HG03045 (cell line): ENCODE measurements at regions not wholly inside any gene's neighbourhood (a gene's known extent, or its start where the extent isn't known, plus 50 kb on each side); places are given as distances from the start of the nearest gene placed in this dataset.
"Not testable (repeated sequence)": the region's sequence is repeated elsewhere in the genome, so short reads cannot be mapped to it uniquely, and the experiment has no call there.

Experiments
- ATAC-seq: cut with Tn5 transposase; IDR thresholded peaks from one replicate; pipeline ENCODE4 v1.9.1; 2021; ENCODE audit warnings: mild to moderate bottlenecking, moderate library complexity; ENCODE audit not compliant: unreplicated experiment

DNA sequence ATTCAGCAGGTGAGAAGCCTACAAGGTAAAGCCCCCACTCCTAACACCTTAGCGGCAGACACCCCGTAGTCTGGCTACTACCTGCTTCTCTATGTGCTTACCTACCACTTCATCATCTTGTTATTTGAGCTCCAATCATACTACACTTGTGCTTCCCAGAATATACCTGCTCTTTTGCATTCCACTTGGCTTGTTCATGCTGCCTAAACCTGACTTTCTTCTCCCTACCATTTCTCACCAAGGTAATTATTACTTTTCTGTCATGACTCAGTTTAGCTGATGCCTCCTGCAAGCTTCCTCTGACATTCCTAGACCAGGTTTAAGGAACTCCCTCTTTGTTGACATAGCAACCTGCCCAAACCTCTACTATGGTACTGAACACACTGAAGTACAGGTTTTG, 495.6 kb upstream of the C1orf87 start:
- ATAC-seq, result no peak

DNA sequence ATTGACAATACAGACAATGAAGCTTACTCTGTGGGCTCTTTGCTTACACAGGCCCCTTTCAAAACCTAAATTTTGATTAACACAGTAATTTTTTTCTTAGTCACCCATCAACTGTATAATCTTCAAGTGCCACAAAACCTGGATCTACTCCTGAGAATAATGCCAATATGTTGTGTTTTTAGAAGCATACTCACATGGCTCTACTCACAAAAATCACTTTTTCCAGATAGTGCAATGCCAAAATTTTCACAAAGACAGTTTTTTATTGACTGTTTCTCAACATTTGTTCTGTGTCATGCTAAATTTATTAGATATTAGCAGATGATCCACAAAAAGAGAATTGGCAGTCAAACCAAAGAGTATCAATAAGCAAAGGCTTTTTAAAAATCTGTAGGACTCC, 493.7 kb upstream of the C1orf87 start:
- ATAC-seq, result no peak

DNA sequence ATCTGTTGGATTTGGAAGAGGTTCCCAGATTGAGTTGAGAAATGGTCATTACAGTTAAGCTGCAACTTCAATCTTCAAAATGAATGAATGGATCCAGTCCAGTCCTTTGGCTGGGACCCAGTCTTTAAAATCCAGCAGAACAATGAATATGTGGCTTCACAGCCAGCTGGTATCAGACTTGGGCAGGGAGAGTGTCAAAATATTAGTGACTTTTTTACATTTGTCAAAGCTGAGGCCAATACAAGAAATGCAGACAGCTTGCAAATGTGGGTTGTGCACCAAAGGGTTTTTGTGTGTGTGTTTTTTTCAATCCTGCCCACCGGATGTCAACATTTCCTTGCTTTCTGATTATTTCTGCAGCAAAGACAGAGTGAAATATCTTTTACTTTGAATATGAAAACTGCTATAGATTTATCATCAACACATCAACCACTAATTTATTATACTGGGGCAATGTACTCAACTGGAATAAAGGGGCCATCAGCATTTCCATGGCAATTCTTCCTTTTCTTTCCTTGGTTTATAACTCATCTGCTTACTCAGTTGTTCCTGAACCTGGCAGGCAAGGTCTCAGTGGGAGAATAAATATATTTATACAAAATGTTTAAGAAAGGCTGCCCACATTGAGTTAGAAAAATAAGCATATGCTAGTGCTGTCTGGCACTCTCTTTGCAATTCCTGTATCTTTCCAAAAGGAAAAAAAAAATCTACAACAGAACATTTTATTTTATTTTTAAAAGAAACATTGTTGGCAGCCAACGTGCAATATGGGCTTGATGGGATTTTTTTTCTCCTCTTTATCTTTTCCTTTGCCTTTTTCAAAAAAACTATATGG, 491.6 kb upstream of the C1orf87 start:
- ATAC-seq, result no peak

DNA sequence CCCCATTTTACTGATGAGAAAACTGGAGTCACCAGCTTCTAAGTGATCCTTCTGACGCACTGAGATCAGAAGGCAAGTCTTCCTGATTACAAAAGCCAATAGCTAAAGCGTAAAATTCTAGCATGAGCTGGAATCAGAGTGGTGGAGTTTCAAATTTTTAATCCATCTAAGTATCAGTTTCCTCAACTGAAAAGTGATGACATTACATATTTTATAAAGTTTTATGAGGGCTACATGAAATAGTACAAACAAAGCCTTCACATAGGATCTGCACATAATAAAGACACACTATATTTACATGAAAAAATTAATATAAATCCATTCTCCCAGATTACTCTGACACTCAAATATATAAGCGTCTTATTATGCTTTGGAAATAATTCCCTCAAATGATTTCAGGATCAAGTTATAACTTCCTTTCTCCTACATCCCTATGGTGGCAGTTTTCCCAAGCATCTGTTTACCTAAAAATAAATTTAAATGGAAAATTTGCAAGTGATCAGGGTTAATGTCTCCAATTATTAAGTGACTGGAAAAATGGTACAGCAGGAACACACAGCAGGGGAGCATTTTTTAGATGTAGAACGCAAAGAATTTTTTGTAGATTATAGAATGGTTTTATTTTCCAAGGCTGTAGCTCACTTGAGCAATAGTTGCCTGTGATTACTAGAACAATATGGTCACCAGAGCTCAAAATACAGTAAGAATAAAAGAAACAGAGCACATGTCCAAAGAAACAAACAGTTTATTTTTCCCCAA, 490.4 kb upstream of the C1orf87 start:
- ATAC-seq, result no peak

DNA sequence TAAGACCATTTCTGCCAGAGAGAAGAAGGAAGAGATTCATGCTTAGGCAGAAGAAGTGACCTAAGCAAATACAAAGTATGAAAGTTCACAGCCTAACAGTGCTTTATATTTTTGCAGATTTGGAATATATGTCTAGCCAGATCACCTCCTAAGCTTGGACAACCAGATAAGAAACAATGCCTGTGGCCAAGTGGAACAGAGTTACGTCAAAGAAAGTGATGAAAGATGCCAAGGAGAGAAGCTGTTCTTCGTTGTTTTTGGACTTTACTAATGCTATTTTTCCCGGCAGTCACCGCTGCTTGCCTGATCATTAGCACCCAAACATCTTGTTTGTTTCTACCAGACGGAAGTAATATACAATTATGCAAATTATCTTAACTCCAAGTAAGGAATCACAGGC, 489.2 kb upstream of the C1orf87 start:
- ATAC-seq, result no peak

DNA sequence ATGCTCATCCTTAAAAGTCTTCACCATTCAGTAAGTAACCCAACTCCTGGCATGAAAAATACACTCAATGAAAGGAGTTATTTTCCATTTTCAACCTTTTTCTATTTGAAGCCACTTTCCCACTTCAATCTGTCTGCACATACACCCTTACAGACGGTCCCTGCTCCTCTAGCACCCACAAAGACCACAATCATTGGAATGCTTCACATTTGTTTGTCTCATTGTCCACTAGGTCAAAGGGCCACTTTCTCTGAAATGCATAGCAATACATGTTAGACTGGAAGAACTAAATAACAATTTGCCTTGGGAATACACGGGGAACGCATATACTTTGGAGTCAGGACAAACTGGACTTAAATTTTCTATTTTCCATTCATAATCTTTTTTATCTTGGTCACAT, 487.1 kb upstream of the C1orf87 start:
- no peak for ATAC-seq

DNA sequence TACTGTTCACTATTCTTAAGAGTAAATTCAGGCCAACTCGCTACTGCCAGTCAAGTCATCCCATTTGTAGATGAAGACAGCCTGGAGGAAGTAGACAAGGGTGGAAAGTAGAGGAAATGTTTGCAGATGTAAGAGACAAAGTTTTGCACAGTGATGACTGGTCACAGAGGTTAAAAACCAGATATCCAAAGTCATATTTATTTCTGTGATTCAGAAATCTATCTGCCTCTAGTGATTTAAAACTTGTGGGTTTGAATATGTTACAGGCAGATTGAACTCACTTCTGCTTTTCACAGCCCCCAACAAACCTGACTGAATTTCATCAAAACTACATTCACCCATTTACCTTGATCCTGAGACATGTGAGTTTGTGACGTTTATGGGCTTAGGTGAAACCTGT, 484.7 kb upstream of the C1orf87 start:
- no peak for ATAC-seq

DNA sequence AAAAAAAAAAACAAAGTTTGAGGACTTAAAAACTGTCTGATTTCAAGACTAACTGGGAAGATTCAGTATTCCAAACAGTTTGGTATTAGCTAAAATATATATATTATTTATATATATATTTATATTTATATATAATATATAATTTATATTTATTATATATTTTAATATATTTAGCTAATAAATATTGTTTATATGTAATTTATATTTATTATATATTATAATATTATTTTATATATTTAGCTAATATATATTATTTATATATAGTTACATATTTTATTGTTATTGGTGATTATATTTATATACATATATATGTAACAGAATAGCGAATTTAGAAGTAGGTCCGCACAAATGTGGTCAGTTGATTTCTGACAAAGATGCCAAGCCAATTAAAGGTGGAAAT, 480.2 kb upstream of the C1orf87 start:
- no peak for ATAC-seq

DNA sequence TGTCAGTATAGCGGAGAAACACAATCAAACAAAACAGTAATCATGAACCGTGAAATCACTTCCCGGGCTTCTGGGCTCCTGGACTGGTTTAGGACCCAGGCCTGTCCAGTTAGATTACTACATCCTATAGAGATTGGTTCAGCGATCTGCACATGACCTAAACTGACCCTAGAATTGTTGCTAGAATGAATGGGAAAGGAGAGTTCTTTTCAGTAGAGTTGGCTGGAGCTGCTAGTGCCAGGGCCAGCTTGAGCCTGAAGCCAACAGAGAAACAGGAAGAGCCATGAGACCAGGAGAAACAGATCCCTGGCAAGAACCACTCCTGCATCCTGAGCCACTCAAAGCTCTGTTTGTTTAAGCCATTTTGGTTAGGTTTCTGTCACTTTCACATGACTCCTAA, 474.3 kb upstream of the C1orf87 start:
- ATAC-seq, result no peak

DNA sequence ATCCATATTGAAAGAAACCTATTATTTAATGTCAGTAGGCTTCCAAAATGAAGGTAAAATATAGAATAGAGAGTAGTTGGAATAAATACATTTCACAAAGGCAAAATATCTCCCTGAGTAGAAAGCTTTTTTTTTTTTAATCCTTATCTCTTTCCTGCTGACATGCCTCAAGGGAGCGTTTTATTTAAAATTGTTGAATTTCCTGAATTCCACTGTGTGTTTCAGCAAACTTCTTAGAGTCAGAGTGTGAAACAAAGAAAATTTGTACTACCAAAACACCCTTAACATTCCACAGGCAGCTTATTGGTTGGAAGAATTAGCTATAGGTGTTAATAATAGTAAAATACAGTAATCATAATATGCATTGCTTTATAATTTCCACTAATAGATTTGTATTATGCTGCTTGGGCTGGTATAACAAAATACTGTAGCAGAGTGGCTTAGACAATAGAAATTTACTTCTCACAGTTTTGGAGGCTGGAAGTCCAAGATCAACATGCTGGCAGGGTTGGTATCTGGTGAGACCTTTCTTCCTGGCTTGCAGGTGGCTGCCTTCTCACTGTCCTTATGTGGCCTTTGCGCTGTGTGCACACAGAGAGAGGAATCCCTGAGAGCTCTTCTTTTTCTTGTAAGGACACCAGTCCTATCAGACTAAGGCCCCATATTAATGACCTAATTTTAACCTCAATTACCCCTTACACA, 468.4 kb upstream of the C1orf87 start:
- no peak for ATAC-seq

DNA sequence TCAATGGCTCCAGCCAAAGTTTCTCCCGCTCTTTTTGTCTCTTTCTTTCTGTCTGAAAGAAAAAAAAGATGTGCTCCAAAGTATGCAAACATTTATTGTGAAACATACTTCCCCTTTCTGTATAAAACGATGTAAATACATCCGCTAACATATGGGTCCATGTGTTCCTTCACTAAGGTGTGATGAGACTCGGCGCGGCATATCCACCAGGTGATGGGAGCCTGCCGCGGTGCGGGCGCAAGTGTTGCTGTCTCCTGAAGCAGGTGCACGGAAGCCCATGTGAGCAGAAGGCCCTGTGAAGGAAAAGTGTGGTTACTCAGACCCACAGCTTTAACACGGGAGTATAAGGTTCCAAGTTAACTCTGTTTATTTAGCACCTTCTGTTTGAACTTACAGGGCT, 466.6 kb upstream of the C1orf87 start:
- no peak for ATAC-seq

DNA sequence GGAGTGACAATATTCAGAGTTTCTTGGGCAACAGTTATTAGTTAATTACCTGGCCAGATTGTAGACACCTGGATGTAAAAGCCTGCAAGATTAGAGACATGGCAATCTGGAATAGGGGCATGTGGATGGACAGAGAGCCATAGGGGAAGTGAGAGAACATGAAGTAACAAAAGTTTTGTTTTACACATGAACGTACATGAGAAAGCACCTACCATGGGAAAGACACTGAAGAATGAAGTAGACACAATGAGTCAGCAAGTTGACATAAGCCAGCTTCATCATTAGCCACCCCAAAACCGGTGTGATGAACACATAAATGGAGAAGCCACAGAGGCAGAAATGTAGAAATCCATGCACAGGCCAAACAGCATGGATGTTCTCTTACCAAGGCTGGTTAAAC, 462.1 kb upstream of the C1orf87 start:
- ATAC-seq, result no peak

DNA sequence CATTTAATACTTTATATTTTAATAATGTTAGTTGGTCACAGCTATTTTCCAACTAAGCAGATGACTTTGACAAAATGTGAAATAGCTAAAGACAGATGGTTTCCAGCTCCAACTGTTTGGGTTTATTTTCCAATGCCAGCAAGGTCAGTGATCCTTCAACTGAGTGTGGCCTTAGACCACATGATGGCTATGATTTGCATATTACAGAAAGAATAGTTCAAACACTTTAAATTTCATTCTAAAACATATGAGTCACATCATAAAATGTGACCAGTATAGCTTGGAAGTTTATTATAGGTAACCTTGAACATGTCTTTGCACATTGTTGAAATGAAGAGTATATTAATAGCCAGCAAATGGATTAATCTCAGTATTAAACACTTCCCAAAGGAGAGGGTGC, 454.0 kb upstream of the C1orf87 start:
- ATAC-seq, result no peak

DNA sequence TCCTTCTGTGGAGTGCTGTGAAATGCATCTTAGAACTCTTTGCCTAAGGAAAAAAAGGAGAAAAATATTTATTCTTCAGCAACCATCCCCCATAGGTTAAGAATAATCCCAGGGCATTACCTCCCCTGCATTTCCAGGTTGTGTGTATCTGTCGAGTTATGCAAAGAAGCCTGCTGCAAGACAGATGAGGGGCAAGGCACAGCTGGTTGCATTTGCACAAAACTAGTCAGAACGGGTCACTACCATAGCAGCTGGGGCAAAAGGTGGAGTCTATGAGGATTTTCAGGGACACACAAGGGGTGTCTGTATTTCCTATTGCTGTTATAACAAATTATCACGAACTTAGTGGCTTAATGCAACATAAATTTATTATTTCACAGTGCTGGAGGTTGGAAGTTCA, 443.4 kb upstream of the C1orf87 start:
- ATAC-seq, result no peak

DNA sequence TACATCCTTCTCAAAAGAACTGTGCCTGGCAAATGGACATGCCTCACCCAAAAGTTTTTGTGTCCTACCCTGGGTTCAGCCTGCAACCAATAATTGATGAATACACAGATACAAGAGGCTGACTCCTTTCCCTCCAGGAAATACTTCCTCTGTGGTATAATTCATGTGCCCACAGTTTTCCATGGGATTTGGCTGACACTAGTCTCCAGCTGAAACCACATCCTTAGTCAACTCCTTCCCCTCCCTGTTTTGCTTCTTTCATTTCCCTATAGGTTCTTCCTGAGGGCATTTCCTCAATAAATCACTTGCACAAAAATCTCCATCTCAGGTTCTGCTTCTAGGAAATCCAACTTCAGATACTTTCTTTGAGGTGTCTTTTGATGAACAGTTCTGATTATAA, 436.6 kb upstream of the C1orf87 start:
- ATAC-seq, result no peak

DNA sequence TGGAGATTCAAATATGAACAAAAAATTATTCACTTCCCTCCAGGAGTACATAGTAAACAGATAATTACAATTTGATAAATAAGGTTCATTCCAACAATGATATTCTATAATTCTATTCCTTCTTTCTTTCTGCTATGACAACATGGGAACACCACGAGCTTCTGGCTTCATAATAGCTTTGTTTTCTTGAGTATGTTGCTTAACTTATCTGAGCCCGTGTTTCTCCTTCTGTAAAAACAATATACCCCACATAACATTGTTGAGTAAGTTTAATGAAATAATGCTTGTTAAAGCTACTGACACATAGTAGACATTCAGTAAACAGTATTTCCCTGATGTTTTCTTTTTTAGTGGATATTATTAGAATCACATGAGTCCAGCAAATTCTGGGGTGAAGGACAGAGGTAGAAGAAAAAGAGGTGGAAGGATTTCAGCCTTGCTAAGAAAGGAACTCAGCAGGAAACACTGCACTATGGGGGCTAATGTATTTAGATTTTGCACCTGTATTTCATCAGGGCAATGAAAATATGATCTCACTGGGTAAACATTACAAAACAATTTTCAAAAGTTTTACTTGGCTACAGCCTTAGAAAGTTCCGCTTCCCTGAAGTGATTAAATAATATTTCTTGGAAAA, 430.8 kb upstream of the C1orf87 start:
- ATAC-seq, result no peak

DNA sequence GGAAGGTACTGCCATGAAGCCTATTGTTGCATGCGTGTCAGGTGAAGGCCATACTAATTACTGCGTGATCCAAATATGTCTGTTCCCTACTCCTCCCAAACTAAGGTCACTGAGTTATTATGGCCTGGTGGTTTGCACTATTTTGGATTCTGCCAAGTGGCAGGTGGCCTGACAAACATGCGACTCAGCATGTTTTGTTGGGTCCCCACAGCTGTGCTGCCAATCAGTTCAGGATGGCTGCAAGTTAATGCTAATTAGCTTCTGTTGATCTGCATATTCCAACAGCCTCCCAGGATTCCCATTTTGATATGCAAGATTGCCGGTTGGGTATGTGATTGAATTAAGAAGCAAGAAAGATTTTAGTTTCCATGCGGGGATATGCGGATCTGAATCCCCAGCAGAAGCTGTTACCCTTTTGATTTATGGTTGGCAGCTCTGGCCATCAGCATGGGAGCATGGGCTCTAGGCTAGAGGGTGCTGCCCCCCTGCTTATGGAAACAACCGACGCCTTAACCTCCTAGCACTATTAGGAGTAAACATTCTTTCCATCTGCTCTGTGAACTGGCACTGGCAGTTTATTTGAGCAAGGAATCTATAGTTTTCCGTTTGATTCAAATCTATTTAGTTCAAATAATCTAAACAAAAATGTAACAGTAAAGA, 429.8 kb upstream of the C1orf87 start:
- no peak for ATAC-seq

DNA sequence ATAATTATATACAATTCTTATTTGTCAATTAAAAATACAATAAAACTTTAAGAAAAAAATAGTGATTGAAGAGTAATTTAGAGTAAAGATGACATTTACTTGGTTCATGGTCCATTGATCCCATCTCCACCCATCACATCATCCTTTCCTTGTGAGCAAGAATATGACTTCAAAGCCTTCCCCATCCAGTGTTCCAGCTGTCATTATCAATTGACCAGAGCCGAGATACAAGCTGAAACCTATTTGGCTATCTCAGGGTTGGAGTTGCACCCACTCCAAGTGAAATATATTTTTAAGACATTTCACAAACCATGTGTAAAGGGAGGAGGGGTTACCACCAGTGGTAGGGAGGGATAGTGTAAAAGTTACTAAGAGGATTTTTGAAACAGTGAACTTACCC, 428.9 kb upstream of the C1orf87 start:
- ATAC-seq, result no peak

DNA sequence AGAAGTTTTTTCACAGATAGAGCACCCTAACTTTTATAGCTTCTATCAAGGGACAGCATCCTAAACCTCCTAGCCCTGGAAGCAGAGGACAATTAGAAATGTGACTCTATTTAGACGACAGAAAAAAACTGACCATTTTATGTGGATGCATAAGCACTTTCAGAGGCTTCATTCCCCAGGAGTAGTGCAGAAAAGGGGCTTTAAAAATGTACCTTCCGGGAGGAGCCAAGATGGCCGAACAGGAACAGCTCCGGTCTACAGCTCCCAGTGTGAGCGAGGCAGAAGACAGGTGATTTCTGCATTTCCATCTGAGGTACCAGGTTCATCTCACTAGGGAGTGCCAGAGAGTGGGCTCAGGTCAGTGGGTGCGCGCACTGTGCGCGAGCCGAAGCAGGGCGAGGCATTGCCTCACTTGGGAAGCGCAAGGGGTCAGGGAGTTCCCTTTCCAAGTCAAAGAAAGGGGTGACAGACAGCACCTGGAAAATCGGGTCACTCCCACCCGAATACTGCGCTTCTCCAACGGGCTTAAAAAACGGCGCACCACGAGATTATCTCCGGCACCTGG, 416.4 kb upstream of the C1orf87 start:
- ATAC-seq, result not testable (repeated sequence)

DNA sequence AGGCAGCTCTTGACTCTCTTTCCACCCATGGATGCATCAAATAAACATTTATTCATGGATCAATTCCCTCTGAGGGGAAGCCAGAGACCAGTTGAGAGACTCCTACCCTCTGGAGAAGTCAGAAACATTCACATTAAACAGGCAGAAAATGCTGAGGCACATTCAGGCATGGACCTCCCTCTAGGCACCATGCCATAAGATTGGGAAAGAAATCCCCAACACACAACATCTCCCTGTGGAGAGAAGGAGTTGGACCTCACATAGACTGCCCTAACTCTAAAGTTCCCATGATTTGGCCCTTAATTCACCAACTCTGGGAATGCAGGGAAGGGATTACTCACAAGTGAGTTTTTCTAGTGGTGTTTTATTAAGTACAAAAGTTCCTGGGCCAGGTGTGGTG, 415.3 kb upstream of the C1orf87 start:
- no peak for ATAC-seq
